Activated CD4-positive, alpha-beta T cell treated with anti-CD3 and anti-CD28 coated beads, Interleukin-2, amount 50 U/mL, for 24 hours (primary cell): ENCODE measurements at regions not wholly inside any gene's neighbourhood (a gene's known extent, or its start where the extent isn't known, plus 50 kb on each side); places are given as distances from the start of the nearest gene placed in this dataset.

Source experiments
- DNase-seq, 2 donors: peaks; one replicate each; pipeline ENCODE4 v3.0.0-alpha.2; 2020; ENCODE audit warnings: low read depth in 1 of 2, low spot score in 1 of 2

GRCh38 chr21:27841084-27841672 lies 874.3 kb upstream of the ADAMTS5 start:
- DNase-seq, result no peak

DNA sequence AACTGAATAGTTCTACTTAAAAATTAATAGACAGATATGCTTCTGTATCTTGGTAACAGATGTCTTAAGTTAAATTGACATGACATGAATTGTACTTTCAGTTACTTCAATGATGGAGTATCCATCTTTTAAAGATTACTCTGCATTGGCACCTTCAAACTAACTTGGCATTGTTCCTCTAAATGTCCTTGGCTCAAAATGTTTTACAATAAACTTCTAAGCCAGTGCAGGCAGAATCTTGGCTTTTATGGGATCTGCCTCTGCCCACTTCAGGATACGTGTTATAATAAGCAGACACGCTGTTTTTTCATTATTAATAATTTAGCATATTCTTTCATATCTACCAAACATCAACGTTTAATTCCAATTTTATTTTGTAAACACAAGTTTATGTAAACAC lies 873.4 kb upstream of the ADAMTS5 start:
- DNase-seq, result no peak

GRCh38 chr21:27839512-27840115 lies 872.7 kb upstream of the ADAMTS5 start:
- no peak for DNase-seq

DNA sequence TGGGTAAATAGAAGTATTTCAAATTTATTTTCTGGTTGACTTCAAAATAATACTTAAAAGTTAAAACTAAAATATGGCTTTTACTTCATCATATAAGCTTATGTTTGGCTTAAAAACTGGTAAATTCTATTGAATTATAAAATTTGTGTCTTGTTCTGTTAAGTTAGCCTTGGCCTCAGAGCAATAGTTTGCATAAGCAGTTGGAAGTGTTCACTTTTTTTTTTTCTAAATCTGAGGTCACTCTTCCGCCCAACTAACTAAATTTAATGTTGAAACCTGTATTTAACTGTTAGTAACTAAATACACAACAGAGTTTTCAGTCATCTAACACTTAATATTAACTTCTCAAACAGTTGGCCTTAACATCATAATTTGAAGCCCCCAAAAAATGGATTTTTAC lies 871.7 kb upstream of the ADAMTS5 start:
- no peak for DNase-seq

DNA sequence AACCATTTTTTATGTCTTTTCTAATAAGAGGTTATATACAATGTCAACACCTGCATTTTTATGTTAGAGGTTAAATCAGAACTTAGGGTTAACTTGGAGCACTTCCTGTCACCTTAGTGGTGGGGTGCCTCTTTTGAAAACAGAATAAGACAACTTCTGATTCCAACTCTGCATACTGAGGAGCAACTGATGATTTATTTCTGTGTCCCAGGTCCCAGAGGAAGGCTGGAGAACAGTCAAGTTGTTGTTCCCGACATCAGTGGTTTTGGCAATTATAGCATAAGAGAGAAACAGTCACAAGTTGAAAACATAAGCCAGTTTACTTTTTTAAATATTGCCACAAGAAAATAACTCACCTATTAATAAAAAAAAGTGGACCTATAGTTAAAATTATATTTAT lies 871.0 kb upstream of the ADAMTS5 start:
- no peak for DNase-seq

DNA sequence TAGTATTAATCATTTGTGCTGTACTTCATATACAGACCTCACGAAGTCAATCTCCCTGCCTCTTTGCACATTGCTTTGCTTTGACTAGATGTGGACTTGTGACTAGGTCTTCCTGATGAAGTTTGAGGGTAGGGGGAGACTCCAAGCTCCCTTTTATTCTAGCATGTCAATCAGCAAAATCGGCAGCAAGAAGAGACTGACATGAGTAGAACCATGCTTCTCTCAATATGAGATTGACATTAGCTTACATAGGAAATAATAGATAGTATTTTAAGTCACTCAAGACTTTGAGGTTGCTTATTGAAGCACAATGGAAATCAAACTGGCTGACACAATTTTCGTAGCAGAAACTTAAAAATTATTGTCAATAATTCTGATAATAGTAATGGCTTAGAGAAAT lies 866.4 kb upstream of the ADAMTS5 start:
- no peak for DNase-seq

GRCh38 chr21:27831816-27832569 lies 865.1 kb upstream of the ADAMTS5 start:
- DNase-seq, result no peak

- no peak for DNase-seq
Observed at GRCh38 chr21:27831177-27831576, 864.3 kb upstream of the ADAMTS5 start.

GRCh38 chr21:27827972-27828371 lies 861.1 kb upstream of the ADAMTS5 start:
- DNase-seq, result no peak

DNA sequence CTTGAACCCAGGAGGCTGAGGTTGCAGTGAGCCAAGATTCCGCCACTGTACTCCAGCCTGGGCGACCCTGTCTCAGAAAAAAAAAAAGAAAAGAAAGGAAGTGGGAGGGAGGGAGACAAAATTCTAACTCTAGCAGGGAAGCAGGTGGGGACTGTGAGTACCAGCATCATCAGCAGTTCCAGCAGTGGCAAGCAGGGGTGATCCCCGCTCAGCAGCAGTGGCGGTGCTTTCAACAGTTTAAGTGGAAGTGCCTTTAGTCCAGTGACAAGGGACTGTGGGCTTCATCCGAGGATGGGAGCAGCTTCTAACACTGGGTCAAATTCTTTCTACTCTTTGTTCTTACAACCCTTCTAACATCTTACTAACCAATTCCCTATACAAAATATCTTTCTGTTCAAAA lies 858.1 kb upstream of the ADAMTS5 start:
- no peak for DNase-seq

DNA sequence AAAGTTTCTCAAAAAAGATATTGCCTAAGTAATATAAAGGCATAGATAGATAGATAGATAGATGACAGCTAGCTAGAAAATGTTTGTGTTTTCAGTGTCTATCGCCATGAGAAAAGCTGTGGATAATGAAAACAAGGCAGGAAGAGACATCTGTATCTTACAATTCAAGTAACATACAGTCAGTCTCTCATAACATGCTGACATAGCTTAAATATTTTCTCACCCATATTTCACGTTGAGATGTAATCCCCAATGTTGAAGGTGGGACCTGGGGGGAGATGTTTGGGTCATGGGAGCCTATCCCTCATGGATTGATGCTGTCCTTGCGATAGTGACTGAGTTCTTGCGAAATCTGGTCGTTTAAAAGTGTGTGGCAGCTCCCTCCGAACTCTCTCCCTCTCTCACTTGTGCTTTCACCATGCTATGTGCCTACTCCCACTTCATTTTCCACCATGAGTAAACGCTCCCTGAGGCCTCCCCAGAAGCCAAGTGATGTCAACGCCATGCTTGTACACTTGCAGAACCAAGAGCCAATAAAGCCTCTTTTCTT lies 856.8 kb upstream of the ADAMTS5 start:
- no peak for DNase-seq

- DNase-seq, result no peak
Observed at GRCh38 chr21:27820342-27820741, 853.5 kb upstream of the ADAMTS5 start.

GRCh38 chr21:27819299-27819698 lies 852.4 kb upstream of the ADAMTS5 start:
- DNase-seq, result no peak

- DNase-seq, result no peak
Observed at GRCh38 chr21:27818847-27819246, 852.0 kb upstream of the ADAMTS5 start.

DNA sequence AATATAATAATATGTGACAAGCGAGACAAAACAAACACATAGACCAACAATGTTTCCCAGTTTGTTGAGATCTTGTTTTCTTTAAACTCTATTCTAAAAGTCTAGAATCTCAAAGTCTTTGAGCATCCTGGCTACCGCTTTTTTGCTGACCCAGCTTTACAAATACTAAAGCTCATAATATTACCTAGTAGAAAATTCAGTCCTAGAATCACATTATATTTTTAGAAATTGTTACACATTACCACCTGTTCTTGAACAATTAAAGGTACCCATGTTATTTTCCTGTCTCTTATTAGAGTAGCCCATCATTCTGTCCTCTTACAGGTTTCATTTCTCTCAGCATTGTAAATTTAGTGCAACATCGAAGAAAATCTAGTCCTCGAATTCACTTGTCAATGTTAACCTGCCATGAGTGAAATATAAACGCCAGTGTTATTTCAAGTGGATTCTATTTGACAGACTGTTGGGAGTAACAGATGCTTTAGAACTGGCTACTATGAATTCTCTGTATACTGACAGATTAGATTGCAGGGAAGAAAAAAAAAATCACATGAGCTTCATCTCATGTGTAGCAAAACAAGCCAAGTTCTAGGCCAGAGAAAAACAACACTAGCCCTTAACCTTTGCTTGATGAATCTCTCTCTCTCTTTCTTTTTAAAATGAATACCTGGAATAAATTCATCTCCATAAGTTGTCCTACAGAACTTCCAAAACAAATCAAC lies 851.2 kb upstream of the ADAMTS5 start:
- DNase-seq, result no peak

DNA sequence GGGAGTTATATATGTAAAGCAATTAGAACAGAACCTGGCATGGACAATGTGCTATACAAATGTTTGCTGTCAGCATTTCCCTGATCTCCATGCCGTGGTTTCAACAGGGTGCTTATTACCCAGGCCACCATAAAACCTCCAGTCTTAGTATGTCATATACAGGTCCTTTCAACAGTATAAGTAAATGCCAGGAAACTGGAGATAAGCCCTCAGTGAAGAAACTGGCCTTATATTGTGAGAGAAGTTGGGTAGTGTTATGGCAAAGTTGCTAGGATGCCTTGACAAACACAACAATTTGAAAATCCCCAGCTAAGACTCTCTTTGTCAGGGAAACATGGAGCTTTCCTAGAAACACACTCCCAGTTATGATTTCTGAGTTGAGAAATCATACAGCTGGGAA lies 850.2 kb upstream of the ADAMTS5 start:
- no peak for DNase-seq

- no peak for DNase-seq
Observed at GRCh38 chr21:27816301-27816700, 849.4 kb upstream of the ADAMTS5 start.

DNA sequence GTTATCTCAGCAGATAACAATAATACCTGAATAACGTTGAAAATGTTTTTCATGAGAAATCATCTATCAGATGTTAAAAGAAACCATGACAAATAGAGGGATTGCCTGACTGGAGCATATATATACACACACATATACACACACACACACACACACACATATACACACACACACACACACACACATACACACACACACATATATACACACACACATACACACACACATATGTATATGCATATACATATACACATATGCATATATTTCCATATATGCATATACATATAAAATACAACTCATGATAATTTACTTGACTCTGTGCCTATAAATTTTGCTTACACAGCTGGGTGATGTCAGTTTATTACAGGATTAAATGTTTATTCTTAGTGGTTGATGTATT lies 847.3 kb upstream of the ADAMTS5 start:
- DNase-seq, result no peak

- no peak for DNase-seq
Observed at GRCh38 chr21:27813750-27814149, 846.9 kb upstream of the ADAMTS5 start.

GRCh38 chr21:27813344-27813743 lies 846.5 kb upstream of the ADAMTS5 start:
- DNase-seq, result no peak

- no peak for DNase-seq
Observed at GRCh38 chr21:27812279-27812678, 845.4 kb upstream of the ADAMTS5 start.

GRCh38 chr21:27808923-27809322 lies 842.0 kb upstream of the ADAMTS5 start:
- no peak for DNase-seq
